ENCODE measurements at regions not wholly inside any gene's neighbourhood (a gene's known extent, or its start where the extent isn't known, plus 50 kb on each side); places are given as distances from the start of the nearest gene placed in this dataset.

DNA sequence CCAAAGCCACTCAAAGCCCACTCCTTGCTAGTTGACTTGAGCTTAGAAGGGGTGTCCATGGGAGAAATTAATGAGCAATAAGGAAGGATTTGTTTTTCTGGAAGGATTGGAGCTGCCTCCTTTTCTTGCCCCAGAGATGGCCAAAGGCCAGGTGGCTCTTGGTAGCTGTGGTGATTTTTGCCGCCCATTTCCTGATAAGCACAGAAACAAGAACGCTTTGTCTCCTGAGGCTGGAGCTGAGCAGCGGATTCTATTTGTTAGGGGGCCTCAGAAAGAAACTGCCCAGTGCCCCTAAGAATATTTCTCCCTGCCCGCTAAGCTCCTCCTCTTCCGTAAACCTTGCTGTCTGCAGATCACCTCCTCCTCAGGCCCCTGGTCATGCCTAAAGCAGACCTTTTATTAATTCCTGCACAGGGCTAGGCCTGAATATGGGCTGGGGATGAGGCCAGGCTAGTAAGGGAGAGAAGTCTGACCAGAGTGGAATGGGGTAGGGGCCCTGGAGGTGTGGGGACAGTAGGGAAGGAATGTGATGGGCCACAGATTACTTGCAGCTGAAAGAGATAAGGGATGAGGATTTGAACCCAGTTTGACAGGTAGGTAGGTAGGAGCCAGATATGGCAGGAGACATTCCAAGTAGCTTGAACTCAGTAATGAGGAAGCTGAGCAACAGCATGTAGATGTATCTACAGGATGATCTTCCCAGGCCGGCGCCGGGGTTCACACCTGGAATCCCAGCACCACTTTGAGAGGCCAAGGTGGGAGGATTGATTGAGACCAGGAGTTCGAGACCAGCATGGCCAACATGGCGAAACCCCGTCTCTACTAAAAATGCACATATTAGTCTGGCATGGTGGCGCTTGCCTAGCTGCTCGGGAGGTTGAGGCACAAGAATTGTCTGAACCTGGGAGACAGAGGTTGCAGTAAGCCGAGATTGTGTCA lies 71.2 kb upstream of the NAA20 start:
- ATAC-seq (replicated peaks) = no peak
- Mint-ChIP-seq H3K27me3 (peaks cover 7% of the 10 kb centered on the region), H3K9me3 (no peaks in the 10 kb centered on the region), H3K4me1 (peaks cover 6% of the 10 kb centered on the region), H3K4me3 (no peak overlapping the region), H3K27ac (peak overlapping the region; percentile 72), H3K36me3 (ENCODE audit: low read depth) (no peaks in the 10 kb centered on the region)

DNA sequence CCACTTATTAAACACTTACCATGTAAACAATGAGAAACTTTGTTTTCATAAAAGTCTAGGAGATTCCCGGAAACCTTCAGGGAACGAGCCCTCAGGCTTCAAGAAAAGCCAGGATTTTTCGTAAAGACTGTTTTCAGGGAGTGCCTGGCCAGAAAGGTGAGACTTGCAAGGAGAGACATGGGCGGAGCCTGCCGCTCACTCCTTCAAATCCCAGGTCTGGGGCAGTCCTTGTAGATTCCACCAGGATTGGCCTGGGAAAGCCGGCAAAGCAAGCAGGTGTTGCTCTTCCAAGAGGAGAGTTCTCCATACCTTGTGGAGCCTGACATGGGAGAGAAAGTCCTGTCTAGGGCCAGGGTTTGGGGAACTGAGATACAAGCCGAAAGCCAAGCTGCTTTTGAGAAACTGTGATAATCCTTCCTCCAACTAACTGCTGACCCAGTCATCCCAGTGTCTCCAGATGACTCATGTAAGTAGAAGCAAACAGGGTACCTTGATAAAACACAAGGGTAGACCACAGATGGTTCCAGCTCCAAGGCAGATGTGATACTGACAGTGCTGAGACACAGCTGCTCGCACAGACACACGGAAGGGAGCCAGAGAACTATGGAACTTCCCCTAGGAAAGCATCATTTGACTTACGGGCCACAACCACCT lies 69.4 kb upstream of the NAA20 start:
- ATAC-seq (replicated peaks) = peak; percentile 46
- Mint-ChIP-seq H3K27ac (no peak overlapping the region), H3K4me3 (no peak overlapping the region), H3K4me1 (peaks cover 6% of the 10 kb centered on the region), H3K27me3 (peaks cover 6% of the 10 kb centered on the region), H3K9me3 (no peaks in the 10 kb centered on the region), H3K36me3 (ENCODE audit: low read depth) (no peaks in the 10 kb centered on the region)

DNA sequence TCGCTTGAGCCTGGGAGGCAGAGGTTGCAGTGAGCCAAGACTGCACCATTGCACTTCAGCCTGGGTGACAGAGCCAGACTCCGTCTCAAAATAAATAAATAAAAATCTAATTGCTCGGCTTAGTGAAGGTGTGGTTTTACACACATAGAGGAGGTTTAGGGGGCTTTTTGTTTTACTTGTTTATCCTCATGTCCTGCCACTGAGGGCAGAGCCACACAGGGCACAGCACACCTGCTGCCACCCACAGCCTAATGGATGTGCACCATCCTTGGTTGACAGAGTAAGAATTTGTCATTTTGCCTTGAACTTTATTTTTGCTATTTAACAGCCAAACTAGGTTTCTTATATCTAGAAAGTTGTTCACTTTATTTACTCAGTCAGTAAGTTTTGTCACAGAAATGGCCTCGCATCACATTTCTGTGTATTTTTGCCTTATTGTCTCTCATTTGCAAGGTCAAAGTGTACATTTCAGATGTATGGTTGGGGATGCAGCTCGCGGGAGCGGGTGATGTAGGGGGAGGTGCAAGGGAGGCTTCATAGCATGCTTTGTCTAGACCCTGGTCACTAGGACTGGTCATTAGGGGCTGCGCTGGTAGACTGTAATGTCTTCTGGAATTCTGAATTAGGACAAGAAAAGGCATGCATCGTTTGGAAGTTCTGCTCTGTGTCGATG lies 67.8 kb upstream of the NAA20 start:
- no peak overlapping the region for H3K4me3 Mint-ChIP-seq
- ATAC-seq (replicated peaks) = no peak
- no peak overlapping the region for H3K27ac Mint-ChIP-seq
- H3K4me1 Mint-ChIP-seq = peaks cover 6% of the 10 kb centered on the region
- no peaks in the 10 kb centered on the region for H3K9me3 Mint-ChIP-seq
- H3K36me3 Mint-ChIP-seq (ENCODE audit: low read depth) = no peaks in the 10 kb centered on the region
- peaks cover 3% of the 10 kb centered on the region for H3K27me3 Mint-ChIP-seq

DNA sequence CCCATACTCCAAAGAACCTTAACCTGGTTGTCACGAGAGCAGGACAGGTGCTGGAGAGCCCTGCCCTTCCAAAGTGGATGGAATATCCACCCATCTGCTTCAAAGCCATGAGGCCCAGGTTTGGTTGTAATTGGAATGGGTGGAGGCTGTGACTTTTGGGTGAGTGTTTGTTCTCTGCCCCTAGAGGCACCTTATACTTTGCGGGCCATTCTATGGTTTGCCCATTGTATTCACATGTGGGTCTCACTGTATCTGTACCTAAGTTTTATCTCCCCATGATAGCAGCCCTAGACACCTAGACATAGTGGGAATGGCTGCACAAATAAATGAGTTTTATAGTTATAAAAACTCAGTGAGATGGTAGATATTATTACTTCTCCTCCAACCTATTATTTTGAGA lies 67.1 kb upstream of the NAA20 start:
- H3K9me3 Mint-ChIP-seq = no peaks in the 10 kb centered on the region
- peaks cover 6% of the 10 kb centered on the region for H3K4me1 Mint-ChIP-seq
- no peak overlapping the region for H3K27ac Mint-ChIP-seq
- peaks cover 3% of the 10 kb centered on the region for H3K27me3 Mint-ChIP-seq
- no peaks in the 10 kb centered on the region for H3K36me3 Mint-ChIP-seq (ENCODE audit: low read depth)
- no peak for ATAC-seq (replicated peaks)
- no peak overlapping the region for H3K4me3 Mint-ChIP-seq

DNA sequence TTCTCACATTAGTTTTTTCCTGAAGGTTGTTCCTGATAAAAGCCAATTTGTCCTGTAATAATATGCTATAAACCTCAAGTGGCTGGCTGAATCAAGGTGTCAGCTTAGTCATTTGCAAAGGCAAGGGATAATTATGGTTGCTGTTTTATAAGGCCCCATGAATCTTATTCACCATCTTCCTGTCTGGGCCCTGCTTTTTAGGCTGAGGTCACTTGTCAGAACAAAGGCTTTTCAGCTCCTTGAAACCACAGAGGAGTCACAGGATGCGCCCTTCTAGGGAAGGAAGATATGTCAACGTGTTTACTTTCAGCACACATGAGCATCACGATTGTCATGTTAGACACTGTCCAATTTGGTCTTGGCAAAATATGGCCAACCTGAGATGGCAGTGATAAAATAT lies 64.8 kb upstream of the NAA20 start:
- H3K27me3 Mint-ChIP-seq = no peaks in the 10 kb centered on the region
- no peaks in the 10 kb centered on the region for H3K36me3 Mint-ChIP-seq (ENCODE audit: low read depth)
- H3K4me1 Mint-ChIP-seq = no peaks in the 10 kb centered on the region
- no peaks in the 10 kb centered on the region for H3K9me3 Mint-ChIP-seq
- no peak overlapping the region for H3K4me3 Mint-ChIP-seq
- ATAC-seq (replicated peaks) = peak; percentile 31
- no peak overlapping the region for H3K27ac Mint-ChIP-seq

DNA sequence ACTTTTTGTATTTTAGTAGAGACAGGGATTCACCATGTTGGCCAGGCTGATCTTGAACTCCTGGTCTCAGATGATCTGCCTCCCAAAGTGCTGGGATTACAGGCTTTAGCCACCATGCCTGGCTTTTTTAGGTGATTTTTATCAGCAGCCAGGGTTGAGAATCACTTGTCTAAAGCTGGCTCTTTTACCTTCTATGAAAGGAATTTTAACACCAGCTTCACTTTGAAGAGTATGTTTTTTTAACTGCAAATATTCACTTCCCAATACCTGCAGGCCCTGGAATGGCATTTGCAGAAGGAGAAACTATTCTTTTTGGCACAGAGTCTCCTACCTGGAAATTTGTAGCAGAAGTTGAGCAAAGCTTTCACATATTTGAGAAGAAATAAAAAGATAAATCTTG lies 63.6 kb upstream of the NAA20 start:
- H3K4me3 Mint-ChIP-seq = no peak overlapping the region
- H3K4me1 Mint-ChIP-seq = no peaks in the 10 kb centered on the region
- H3K36me3 Mint-ChIP-seq (ENCODE audit: low read depth) = no peaks in the 10 kb centered on the region
- no peak overlapping the region for H3K27ac Mint-ChIP-seq
- no peaks in the 10 kb centered on the region for H3K9me3 Mint-ChIP-seq
- ATAC-seq (replicated peaks) = no peak
- H3K27me3 Mint-ChIP-seq = no peaks in the 10 kb centered on the region

DNA sequence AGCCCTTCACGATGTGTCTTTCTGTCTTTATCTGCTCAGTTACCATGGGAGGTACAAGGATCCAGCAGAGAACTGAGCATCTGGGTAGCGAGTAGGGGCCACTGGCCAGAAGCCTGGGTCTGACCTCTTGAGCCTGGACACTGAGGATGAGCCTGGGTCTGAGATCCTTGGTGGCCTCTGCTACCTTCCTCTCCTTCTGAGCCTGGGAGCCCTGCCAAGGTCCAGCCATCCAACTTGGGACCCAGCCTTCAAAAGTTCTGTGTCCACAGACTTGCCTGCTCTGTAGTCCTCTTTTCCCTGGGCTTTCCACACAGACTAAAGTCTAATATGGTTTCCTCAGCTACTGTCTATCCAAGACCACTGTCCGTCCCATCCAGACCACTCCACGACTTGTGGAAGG lies 60.2 kb upstream of the NAA20 start:
- Mint-ChIP-seq H3K9me3 (no peaks in the 10 kb centered on the region), H3K27ac (no peak overlapping the region), H3K36me3 (ENCODE audit: low read depth) (no peaks in the 10 kb centered on the region), H3K27me3 (no peaks in the 10 kb centered on the region), H3K4me3 (no peak overlapping the region), H3K4me1 (no peaks in the 10 kb centered on the region)
- no peak for ATAC-seq (replicated peaks)

DNA sequence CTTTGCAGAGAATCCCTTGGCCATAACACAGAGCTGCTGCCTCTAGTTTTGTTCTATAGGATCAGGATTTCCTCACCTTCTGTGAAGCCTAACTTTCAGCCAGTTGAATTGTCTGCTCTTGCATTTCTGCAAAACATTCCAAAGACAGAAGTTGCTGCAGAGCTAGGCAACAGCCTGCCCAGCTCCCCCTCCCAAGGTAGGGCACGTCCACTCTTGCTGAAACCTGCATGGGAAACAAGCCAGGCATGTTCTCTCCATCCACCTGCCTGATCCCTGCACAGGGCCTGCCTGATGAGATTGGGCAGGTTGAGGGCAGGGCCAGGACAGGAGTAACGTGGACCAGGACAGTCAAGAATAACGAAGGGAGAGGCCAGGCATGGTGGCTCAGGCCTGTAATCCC lies 58.9 kb upstream of the NAA20 start:
- Mint-ChIP-seq H3K4me1 (no peaks in the 10 kb centered on the region), H3K36me3 (ENCODE audit: low read depth) (no peaks in the 10 kb centered on the region), H3K27ac (no peak overlapping the region), H3K27me3 (no peaks in the 10 kb centered on the region), H3K4me3 (no peak overlapping the region), H3K9me3 (no peaks in the 10 kb centered on the region)
- no peak for ATAC-seq (replicated peaks)

DNA sequence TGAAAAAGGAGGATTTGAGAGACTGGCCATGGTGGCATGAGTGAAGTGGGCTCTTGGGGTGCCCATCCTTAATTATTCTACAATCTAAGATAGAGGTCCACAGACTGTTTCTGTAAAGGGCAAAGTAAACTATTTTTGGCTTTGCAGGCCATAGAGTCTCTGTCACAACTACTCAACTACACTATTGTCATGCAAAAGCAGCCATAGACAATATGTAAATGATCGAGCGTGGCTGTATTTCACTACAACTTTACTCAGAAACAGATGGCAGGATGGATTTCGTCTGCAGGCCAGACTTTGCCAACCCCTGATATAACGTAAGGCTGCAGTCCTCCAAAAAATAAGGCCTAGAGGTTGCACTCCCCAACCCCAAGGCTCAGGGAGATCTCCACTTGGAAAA lies 58.2 kb upstream of the NAA20 start:
- Mint-ChIP-seq H3K27ac (no peak overlapping the region), H3K4me1 (no peaks in the 10 kb centered on the region)

DNA sequence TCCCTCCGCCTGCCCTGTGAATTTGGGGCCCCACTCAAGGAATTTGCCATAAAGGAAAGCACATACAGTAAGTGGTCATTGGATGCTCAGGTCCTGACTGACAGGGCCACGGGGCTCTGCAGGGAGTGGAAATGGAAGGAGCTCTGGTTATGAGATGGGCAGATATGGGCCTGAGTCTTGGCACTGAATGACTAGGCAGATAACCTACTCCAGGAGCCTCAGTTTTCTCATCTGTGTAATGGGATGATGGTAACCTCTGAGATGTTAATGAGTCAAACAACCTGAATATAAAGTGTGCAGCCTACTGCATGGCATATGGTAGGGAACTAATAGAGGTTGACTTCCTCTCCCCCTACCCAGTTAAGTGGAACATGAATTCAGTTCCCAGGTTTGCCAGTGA lies 56.4 kb upstream of the NAA20 start:
- H3K4me1 Mint-ChIP-seq = no peaks in the 10 kb centered on the region
- H3K36me3 Mint-ChIP-seq (ENCODE audit: low read depth) = no peaks in the 10 kb centered on the region
- no peak overlapping the region for H3K27ac Mint-ChIP-seq
- peak; percentile 26 for ATAC-seq (replicated peaks)
- H3K27me3 Mint-ChIP-seq = no peaks in the 10 kb centered on the region
- H3K4me3 Mint-ChIP-seq = no peak overlapping the region
- no peaks in the 10 kb centered on the region for H3K9me3 Mint-ChIP-seq

More for the DNA sequence above, 58.2 kb upstream of the NAA20 start:
- H3K9me3 Mint-ChIP-seq = no peaks in the 10 kb centered on the region
- ATAC-seq (replicated peaks) = no peak
- H3K27me3 Mint-ChIP-seq = no peaks in the 10 kb centered on the region
- H3K36me3 Mint-ChIP-seq (ENCODE audit: low read depth) = no peaks in the 10 kb centered on the region
- H3K4me3 Mint-ChIP-seq = no peak overlapping the region

DNA sequence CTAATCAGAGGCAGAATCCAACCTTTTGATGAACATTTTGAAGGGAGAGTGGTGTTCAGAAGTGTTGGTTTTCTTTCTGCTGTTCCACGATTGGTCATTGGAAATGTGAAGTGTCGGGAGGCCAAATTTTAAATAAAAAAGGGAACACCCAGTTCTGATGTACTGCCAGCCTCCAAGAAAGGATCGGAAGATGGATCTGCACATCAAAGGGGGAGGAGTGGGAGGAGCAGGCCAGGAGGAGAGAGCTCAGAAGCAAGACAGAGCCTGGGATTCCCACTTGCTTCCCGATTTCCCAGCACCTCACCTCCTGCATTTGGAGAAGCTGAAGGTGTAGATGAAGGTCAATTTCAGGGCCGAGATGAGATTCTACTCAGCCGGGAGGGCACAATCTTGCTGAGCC lies 55.9 kb upstream of the NAA20 start:
- Mint-ChIP-seq H3K27me3 (no peaks in the 10 kb centered on the region), H3K36me3 (ENCODE audit: low read depth) (no peaks in the 10 kb centered on the region), H3K27ac (no peak overlapping the region), H3K4me1 (no peaks in the 10 kb centered on the region), H3K4me3 (no peak overlapping the region), H3K9me3 (no peaks in the 10 kb centered on the region)
- ATAC-seq (replicated peaks) = no peak

DNA sequence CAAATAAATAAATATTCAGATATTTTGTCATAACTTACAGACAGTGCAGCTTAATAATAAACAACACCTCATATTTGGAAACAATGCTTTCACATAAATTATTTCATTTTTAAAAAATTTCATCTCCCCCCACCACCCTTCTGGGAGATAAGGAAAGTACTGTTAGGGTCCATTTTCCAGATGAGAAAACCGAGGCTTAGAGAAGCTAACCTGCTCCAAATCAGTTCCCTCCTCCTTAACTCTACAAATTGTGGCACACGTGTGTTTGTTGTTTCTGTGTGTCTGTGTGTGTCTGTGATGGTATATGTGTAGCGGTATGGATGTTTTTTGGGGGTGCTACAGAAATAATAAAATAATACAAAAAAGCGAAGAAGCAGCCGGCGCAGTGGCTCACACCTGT lies 54.2 kb upstream of the NAA20 start:
- no peak for ATAC-seq (replicated peaks)
- Mint-ChIP-seq H3K4me3 (no peak overlapping the region), H3K4me1 (peaks cover 6% of the 10 kb centered on the region), H3K9me3 (no peaks in the 10 kb centered on the region), H3K27ac (no peak overlapping the region), H3K27me3 (no peaks in the 10 kb centered on the region), H3K36me3 (ENCODE audit: low read depth) (no peaks in the 10 kb centered on the region)

DNA sequence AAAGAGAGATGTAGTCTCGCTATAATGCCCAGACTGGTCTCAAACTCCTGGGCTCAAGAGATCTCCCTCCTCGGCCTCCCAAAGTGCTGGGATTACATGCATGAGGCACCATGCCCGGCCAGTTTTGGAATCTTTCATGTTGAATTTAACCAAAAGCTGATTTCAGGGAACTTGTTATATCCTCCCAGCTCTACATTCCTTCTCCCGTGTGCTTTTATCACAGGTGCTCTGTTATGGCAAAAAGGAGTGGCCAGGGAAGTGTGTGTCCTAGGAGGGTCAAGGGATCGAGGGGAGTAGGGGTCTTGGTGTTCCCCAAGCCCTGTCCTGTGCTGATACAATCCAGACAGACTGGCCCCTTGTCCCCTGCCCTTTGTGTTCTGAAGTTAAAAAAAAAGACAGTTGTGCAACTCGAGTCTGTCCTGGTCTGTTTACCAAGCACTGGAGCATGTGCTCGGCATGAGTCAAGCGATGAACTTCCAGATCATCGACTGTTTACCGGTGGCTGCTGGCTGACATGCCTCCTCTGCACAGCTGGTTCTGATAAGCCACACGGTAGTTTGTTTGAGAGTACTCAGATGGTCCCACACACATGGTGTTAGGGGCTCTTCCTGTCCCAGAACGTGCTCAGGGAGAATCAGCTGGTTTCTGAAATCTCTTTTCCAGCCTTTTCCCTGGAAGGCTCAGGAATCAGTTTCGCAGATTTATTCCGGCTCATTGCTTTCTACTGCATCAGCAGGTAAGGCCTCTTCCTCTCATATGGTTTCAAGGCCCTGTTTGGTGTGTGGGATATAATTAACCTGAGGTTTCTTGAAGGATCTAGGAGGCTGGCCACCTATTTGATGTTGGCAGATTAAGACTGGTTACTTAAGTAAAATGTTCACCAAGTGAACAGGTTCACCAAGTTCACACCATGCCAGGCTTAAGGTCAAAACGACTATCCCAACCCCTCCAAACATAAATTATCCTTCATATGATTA lies 52.6 kb upstream of the NAA20 start:
- ATAC-seq (replicated peaks) = no peak
- Mint-ChIP-seq H3K9me3 (no peaks in the 10 kb centered on the region), H3K4me1 (peaks cover 20% of the 10 kb centered on the region), H3K36me3 (ENCODE audit: low read depth) (no peaks in the 10 kb centered on the region), H3K27ac (no peak overlapping the region), H3K4me3 (no peak overlapping the region), H3K27me3 (no peaks in the 10 kb centered on the region)

DNA sequence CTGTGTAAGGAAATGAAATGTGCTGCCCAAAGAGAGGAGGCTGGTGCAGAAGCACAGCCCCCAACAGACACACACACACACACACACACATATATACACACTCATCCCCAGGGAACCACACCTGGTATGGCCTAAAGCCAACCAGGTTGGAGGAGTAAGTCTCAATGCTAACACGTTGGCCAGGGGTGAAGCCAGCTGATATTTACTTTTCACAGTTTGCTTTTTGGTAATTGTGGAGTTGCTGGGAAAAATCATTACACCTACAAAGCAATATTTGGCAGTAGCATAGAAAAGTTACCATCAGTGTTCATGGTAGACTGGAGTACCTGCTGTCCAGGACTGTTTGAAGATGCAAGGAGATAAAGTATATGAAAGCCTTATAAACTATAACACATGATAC lies 50.3 kb upstream of the NAA20 start:
- Mint-ChIP-seq H3K4me1 (peaks cover 24% of the 10 kb centered on the region), H3K4me3 (no peak overlapping the region), H3K9me3 (no peaks in the 10 kb centered on the region), H3K36me3 (ENCODE audit: low read depth) (no peaks in the 10 kb centered on the region), H3K27ac (no peak overlapping the region), H3K27me3 (no peaks in the 10 kb centered on the region)
- ATAC-seq (replicated peaks) = no peak

Data from activated T-helper 17 cell treated with anti-CD3 and anti-CD28 coated beads, Interleukin-2, amount 50 U/mL, for 72 hours (primary cell).